ENCODE measurements at regions not wholly inside any gene's neighbourhood (a gene's known extent, or its start where the extent isn't known, plus 50 kb on each side); places are given as distances from the start of the nearest gene placed in this dataset.
A peak's percentile ranks its signal among the peaks of the same experiment; 100 is the strongest.

- no peak for DNase-seq
Observed at GRCh38 chr13:59477011-59477410, 686.7 kb downstream of the DIAPH3 start.

GRCh38 chr13:59478908-59479307 lies 684.8 kb downstream of the DIAPH3 start:
- no peak for DNase-seq

GRCh38 chr13:59479629-59480028 lies 684.1 kb downstream of the DIAPH3 start:
- no peak for DNase-seq

GRCh38 chr13:59480396-59481259 lies 683.1 kb downstream of the DIAPH3 start:
- DNase-seq: no peak

GRCh38 chr13:59483501-59484145 lies 680.1 kb downstream of the DIAPH3 start:
- DNase-seq: no peak

GRCh38 chr13:59487883-59488282 lies 675.8 kb downstream of the DIAPH3 start:
- DNase-seq: no peak

- no peak for DNase-seq
Observed at GRCh38 chr13:59488436-59488835, 675.3 kb downstream of the DIAPH3 start.

- no peak for DNase-seq
Observed at GRCh38 chr13:59490651-59491050, 673.1 kb downstream of the DIAPH3 start.

GRCh38 chr13:59492030-59492636 lies 671.6 kb downstream of the DIAPH3 start:
- DNase-seq: no peak

- no peak for DNase-seq
Observed at GRCh38 chr13:59493436-59493965, 670.2 kb downstream of the DIAPH3 start.

- no peak for DNase-seq
Observed at GRCh38 chr13:59494151-59494550, 669.6 kb downstream of the DIAPH3 start.

- peak; percentile 79 for DNase-seq
Observed at GRCh38 chr13:59494560-59494970, 669.2 kb downstream of the DIAPH3 start.

- DNase-seq: peak; percentile 85
Observed at GRCh38 chr13:59495299-59495698, 668.4 kb downstream of the DIAPH3 start.

GRCh38 chr13:59495936-59496512 lies 667.7 kb downstream of the DIAPH3 start:
- DNase-seq: peak; percentile 90

- DNase-seq: peak; percentile 36
Observed at GRCh38 chr13:59497621-59498247, 666.0 kb downstream of the DIAPH3 start.

- no peak for DNase-seq
Observed at GRCh38 chr13:59501004-59501403, 662.7 kb downstream of the DIAPH3 start.

- DNase-seq: peak; percentile 77
Observed at GRCh38 chr13:59504407-59504806, 659.3 kb downstream of the DIAPH3 start.

- peak; percentile 81 for DNase-seq
Observed at GRCh38 chr13:59510386-59510785, 653.3 kb downstream of the DIAPH3 start.

- no peak for DNase-seq
Observed at GRCh38 chr13:59513686-59514085, 650.0 kb downstream of the DIAPH3 start.

- DNase-seq: no peak
Observed at GRCh38 chr13:59514316-59514715, 649.4 kb downstream of the DIAPH3 start.

GRCh38 chr13:59519819-59520218 lies 643.9 kb downstream of the DIAPH3 start:
- DNase-seq: no peak

- no peak for DNase-seq
Observed at GRCh38 chr13:59521549-59521948, 642.2 kb downstream of the DIAPH3 start.

GRCh38 chr13:59522652-59523051 lies 641.1 kb downstream of the DIAPH3 start:
- no peak for DNase-seq

Data from NCI-H2171 treated with DMSO at 0.1 percent for 48 hours (cell line).